ENCODE measurements at regions not wholly inside any gene's neighbourhood (a gene's known extent, or its start where the extent isn't known, plus 50 kb on each side); places are given as distances from the start of the nearest gene placed in this dataset.

DNA sequence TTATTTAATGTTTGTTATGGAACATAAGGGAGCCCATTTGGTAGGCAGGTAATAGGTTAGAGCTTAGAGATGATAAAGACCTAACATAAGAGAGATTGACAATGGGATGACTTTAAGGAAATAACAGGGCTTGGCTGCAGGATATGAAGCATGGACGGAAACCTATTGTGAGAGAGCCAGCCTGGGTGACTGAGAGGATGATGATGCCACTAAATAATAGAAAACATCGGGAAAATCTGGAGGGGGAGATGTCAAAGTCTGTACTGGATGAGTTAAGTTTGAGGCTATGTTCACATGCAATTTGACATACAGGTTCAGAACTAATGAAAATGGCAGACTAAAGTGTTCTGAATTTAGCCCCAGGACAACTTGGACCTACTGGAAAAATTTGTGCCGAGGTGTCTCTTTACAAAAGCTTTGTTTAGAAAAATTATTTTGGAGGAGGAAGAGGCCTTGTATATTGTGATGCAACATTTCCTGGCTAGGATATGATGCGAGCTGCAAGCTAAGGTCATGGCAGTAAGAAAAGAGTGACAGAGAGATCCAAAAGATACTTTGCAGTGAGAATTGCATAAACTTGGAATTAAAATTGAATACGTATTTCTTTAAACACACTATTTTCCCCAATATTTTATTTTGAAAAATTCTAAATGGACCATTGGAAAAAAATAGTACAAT lies 339.3 kb upstream of the PLET1 start:
- H3K27ac ChIP-seq (ENCODE audit: low read length): no peak overlapping the region
- H3K9ac ChIP-seq (ENCODE audit: low read depth, low read length): no peak overlapping the region
- no peak overlapping the region for H3K4me3 ChIP-seq (ENCODE audit: low read length)
- H3K36me3 ChIP-seq (ENCODE audit: insufficient read depth, low read depth, low read length): no peaks in the 10 kb centered on the region
- H3K27me3 ChIP-seq (ENCODE audit: insufficient read depth, low read length): no peaks in the 10 kb centered on the region
- H3K9me3 ChIP-seq (ENCODE audit: insufficient read depth, low read depth, low read length): no peaks in the 10 kb centered on the region
- peaks cover 18% of the 10 kb centered on the region; the same call in 1 of the 2 replicates for H3K4me1 ChIP-seq (ENCODE audit: insufficient read depth, low read length)

DNA sequence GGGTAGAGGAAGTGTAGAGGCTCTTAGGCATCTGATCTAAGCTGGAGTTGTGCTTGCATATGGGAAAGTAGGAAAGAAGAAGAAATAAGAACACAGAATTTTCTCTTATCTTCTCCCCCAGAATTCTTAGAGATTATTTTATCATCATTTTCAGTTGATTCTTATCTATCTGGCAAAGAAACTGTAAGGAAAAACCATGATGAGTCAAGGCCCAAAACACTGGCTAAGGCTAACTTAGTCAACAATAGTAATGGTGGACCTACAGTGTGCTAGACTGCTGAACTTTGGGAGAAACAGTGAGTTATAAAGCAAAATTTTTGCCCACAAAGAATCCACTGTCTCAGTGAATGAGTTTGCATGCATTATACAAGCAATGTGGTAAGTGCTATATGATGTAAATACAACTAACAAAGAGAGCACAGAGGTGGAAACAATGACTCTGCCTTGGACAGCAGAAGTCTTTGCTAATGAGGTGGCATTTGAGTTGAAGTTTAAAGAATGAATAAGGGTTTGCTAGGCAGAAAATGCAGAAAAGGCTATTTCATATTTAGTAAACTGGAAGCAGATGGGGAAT lies 344.5 kb upstream of the PLET1 start:
- no peaks in the 10 kb centered on the region for H3K4me1 ChIP-seq (ENCODE audit: insufficient read depth, low read length)
- H3K9ac ChIP-seq (ENCODE audit: low read depth, low read length): no peak overlapping the region
- no peak overlapping the region for H3K27ac ChIP-seq (ENCODE audit: low read length)

DNA sequence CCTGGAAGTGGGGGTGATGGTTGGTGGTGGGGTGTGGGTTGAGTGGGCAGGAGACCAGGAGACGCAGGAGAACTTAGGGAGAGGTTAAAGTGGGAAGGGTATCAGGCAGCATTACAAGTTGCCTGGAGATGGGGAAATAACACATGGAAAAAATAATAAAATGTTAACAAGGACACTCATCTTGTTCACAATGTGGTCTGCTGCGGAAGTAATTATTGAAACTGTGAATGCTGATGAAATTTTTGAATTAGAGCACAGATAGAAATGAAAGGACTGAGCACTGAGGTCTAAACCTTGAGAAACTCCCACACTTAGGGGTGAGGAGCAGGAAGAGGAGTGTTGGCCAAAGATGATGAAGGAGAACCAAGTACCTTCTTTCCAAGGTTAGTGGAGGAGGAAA lies 346.0 kb upstream of the PLET1 start:
- Histone ChIP-seq H3K27me3 (ENCODE audit: insufficient read depth, low read length) (no peaks in the 10 kb centered on the region), H3K27ac (ENCODE audit: low read length) (no peak overlapping the region), H3K9ac (ENCODE audit: low read depth, low read length) (no peak overlapping the region), H3K4me1 (ENCODE audit: insufficient read depth, low read length) (no peaks in the 10 kb centered on the region), H3K4me3 (ENCODE audit: low read length) (no peak overlapping the region), H3K9me3 (ENCODE audit: insufficient read depth, low read depth, low read length) (no peaks in the 10 kb centered on the region), H3K36me3 (ENCODE audit: insufficient read depth, low read depth, low read length) (no peaks in the 10 kb centered on the region)

More for the DNA sequence above, 344.5 kb upstream of the PLET1 start:
- Histone ChIP-seq H3K9me3 (ENCODE audit: insufficient read depth, low read depth, low read length) (no peaks in the 10 kb centered on the region), H3K4me3 (ENCODE audit: low read length) (no peak overlapping the region), H3K36me3 (ENCODE audit: insufficient read depth, low read depth, low read length) (no peaks in the 10 kb centered on the region), H3K27me3 (ENCODE audit: insufficient read depth, low read length) (no peaks in the 10 kb centered on the region)

DNA sequence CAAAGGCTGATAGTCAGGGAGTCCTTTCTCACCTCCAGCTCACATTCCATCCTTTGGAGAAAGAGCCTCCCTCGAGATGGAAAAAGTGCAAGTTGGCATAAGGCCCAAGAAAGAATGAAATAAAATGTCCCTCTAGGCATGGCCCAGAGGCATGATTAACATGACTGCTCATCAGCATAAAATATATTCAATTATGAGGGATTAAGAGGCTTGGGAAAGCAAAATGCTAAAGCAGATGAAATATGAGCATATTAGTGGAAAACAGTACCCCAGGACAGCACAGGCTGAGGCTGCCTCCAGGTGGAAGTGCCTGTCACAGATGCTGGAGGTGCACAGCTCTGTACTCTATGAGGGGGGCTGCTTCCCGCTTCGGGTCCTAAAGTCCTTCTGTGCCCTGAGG lies 347.8 kb upstream of the PLET1 start:
- peaks cover 8% of the 10 kb centered on the region; the same call in 1 of the 2 replicates for H3K4me1 ChIP-seq (ENCODE audit: insufficient read depth, low read length)
- H3K9me3 ChIP-seq (ENCODE audit: insufficient read depth, low read depth, low read length): no peaks in the 10 kb centered on the region
- no peaks in the 10 kb centered on the region for H3K27me3 ChIP-seq (ENCODE audit: insufficient read depth, low read length)
- no peak overlapping the region for H3K9ac ChIP-seq (ENCODE audit: low read depth, low read length)
- no peak overlapping the region for H3K27ac ChIP-seq (ENCODE audit: low read length)
- H3K36me3 ChIP-seq (ENCODE audit: insufficient read depth, low read depth, low read length): no peaks in the 10 kb centered on the region
- no peak overlapping the region for H3K4me3 ChIP-seq (ENCODE audit: low read length)

DNA sequence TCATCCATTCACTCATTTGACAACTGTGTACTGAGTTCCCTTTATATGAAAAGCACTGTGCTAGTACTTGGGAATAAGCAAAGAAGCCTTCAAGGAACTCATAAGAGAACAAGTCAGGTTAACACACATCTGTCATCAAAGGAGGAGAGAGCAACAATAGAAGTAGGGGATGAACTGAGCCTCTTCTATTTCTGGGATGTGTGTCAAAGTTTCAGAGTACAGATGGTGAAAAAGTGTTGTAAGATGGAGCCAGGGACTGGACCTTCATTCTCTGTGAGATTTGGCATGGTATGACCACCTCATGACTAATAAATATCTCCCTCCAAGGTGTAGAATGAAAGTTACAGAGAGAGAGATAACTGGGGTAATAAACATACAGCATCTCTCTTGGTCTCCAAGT lies 349.8 kb upstream of the PLET1 start:
- H3K4me1 ChIP-seq (ENCODE audit: insufficient read depth, low read length): peaks cover 8% of the 10 kb centered on the region; the same call in 1 of the 2 replicates
- no peaks in the 10 kb centered on the region for H3K36me3 ChIP-seq (ENCODE audit: insufficient read depth, low read depth, low read length)
- H3K9me3 ChIP-seq (ENCODE audit: insufficient read depth, low read depth, low read length): no peaks in the 10 kb centered on the region
- no peak overlapping the region for H3K27ac ChIP-seq (ENCODE audit: low read length)
- no peak overlapping the region for H3K4me3 ChIP-seq (ENCODE audit: low read length)
- H3K27me3 ChIP-seq (ENCODE audit: insufficient read depth, low read length): no peaks in the 10 kb centered on the region
- no peak overlapping the region for H3K9ac ChIP-seq (ENCODE audit: low read depth, low read length)

DNA sequence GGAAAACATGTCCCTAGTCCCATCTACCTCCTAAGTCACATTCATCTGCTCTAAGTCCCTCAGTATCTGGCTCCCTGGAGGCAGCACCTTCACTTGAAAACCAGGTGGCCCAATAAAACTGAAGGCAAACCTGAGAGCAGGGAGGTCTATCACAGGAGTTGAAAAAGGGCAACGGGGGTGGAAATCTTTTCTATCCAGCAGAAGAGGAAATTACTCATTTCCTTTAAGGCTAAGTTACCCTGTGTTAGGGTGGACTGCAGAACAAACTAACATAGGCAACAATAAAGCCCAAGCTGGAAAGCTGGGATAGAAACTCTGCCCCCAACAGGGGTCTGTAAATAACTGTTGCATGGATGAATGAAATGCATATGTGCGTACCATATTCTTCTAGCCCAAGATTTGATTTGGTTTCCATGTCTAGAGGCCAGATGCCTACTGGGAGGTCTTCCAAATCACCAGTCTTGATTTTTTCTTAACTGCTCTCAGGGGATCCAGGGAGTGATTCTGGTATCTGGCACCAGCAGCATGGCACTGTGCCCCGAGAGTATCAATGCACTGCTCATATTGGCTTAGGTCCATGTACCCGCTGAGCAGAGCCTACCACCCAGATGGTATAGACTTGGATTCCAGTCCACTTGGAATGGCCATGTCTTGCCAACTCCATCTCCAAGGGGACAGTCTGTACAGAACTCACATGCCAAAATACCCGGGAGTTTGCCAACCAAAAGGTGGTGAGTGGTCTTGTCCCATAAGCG lies 350.0 kb upstream of the NCAM1 start:
- Histone ChIP-seq H3K4me1 (ENCODE audit: insufficient read depth, low read length) (peaks cover 8% of the 10 kb centered on the region; the same call in 1 of the 2 replicates), H3K27me3 (ENCODE audit: insufficient read depth, low read length) (no peaks in the 10 kb centered on the region), H3K9ac (ENCODE audit: low read depth, low read length) (no peak overlapping the region), H3K27ac (ENCODE audit: low read length) (no peak overlapping the region), H3K4me3 (ENCODE audit: low read length) (no peak overlapping the region), H3K36me3 (ENCODE audit: insufficient read depth, low read depth, low read length) (no peaks in the 10 kb centered on the region), H3K9me3 (ENCODE audit: insufficient read depth, low read depth, low read length) (no peaks in the 10 kb centered on the region)

DNA sequence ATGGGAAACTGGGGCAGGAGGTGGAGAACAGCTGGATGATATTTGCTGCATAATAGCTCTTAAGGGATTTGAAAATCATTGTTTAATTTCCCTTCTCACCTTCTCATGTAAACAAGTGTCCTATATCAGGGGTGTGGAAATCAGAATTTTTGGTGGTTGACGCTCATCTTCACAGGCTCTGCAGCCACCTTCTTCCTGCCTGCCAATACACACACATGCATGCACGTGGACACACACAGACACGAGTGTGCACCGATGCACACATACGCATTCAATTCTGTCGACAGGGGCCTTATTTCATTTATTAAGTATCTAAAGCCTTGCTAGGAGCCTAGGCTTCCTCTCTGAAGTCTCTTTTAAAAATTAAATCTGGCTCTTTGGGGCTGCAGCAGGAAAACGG lies 349.4 kb upstream of the NCAM1 start:
- Histone ChIP-seq H3K9me3 (ENCODE audit: insufficient read depth, low read depth, low read length) (no peaks in the 10 kb centered on the region), H3K27me3 (ENCODE audit: insufficient read depth, low read length) (no peaks in the 10 kb centered on the region), H3K27ac (ENCODE audit: low read length) (no peak overlapping the region), H3K4me3 (ENCODE audit: low read length) (no peak overlapping the region), H3K4me1 (ENCODE audit: insufficient read depth, low read length) (peaks cover 8% of the 10 kb centered on the region; the same call in 1 of the 2 replicates), H3K9ac (ENCODE audit: low read depth, low read length) (no peak overlapping the region), H3K36me3 (ENCODE audit: insufficient read depth, low read depth, low read length) (no peaks in the 10 kb centered on the region)

DNA sequence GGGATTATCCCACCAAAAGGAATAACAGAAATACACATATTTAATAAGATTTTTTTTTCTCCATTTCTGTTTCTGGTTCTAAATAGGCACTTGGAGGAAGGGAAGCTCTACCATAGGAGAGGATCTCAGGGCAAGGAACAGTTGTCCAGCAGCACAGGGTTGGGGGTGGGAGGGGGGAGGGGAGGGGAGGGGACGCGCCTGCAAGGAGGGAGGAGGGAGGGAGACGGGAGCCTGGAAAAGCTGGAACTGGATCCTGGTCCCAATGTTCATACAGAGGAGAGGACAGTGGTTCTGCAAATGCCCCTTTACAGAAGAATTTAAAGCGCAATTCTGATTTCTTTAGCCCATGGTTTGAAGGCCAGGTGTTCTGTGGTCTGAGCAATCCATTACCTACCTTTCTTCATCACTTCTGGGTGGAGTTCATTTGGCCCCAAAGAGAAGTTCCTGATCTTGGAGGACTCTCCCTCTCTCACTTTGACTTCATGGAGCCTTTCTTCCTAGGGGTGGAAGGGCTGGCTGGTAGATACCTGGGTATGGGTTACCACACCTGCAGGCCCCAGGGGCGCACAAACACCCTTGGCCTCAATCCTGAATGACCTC lies 348.9 kb upstream of the NCAM1 start:
- Histone ChIP-seq H3K9me3 (ENCODE audit: insufficient read depth, low read depth, low read length) (no peaks in the 10 kb centered on the region), H3K4me1 (ENCODE audit: insufficient read depth, low read length) (peaks cover 8% of the 10 kb centered on the region; the same call in 1 of the 2 replicates), H3K9ac (ENCODE audit: low read depth, low read length) (no peak overlapping the region), H3K4me3 (ENCODE audit: low read length) (no peak overlapping the region), H3K27me3 (ENCODE audit: insufficient read depth, low read length) (no peaks in the 10 kb centered on the region), H3K36me3 (ENCODE audit: insufficient read depth, low read depth, low read length) (no peaks in the 10 kb centered on the region), H3K27ac (ENCODE audit: low read length) (no peak overlapping the region)

DNA sequence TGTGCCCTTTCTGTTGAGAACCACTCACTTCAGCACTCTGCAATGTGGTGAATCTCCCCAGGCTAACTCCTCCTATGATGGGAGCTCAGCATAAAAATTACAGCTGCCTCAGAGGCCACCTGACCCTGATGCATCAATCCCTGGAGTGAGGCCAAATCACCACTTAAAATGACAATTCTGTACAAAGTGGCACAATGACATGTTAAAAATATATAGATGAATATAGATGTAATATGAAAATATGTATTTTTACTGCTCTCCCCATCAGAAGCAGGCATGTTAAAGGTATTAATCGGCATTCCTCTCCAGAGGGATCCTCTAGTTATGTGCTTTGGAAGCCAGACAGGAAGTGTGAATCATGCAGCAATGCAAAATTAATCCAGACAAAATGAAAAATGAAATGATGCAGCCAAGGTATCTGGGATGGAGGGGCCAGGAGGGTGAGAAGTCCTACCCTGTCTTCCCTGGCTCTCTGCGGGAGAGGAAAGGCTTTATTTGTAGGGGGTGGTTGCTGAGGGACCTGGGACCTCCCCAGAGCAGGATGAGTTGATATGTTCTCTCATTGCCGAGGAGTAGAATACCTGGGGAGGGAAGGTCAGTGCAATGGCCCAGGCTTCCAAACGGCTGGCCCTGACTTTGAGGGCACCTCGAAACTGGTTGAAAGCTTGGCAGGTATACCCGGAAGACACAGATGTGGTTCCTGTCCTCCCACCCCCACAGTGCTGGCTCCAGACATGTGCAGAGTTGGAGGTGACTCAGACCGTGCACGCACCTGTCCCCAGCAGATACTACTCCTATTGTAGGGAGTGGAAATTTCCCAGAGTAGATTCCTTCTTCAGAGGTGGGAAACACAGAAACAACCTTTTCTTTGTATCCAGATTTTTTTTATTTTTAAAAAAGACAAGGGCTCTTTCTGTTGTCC lies 347.9 kb upstream of the NCAM1 start:
- H3K9ac ChIP-seq (ENCODE audit: low read depth, low read length): no peak overlapping the region
- no peaks in the 10 kb centered on the region for H3K9me3 ChIP-seq (ENCODE audit: insufficient read depth, low read depth, low read length)
- no peaks in the 10 kb centered on the region for H3K27me3 ChIP-seq (ENCODE audit: insufficient read depth, low read length)
- H3K4me3 ChIP-seq (ENCODE audit: low read length): no peak overlapping the region
- no peak overlapping the region for H3K27ac ChIP-seq (ENCODE audit: low read length)
- H3K36me3 ChIP-seq (ENCODE audit: insufficient read depth, low read depth, low read length): no peaks in the 10 kb centered on the region
- peaks cover 8% of the 10 kb centered on the region; the same call in 1 of the 2 replicates for H3K4me1 ChIP-seq (ENCODE audit: insufficient read depth, low read length)

DNA sequence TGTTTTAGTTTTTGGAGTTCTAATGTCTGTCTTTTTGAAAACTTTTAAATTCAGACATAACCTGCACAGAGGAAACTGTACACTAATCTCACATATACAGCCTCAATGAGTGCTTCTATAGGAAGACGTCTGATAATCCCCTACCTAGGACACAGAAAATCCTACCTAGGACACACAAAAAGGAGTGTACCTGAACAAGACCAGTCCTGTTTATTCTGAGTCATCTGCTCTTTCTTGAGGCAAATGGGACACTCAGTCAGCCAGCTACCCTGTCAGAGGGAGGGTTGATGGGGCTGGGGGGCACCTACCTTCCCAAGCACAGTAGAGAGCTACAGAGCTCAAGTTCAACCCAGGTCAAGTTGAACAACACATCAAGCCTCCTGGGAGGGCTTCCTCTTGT lies 346.6 kb upstream of the NCAM1 start:
- Histone ChIP-seq H3K4me1 (ENCODE audit: insufficient read depth, low read length) (peaks cover 8% of the 10 kb centered on the region; the same call in 1 of the 2 replicates), H3K27ac (ENCODE audit: low read length) (no peak overlapping the region), H3K4me3 (ENCODE audit: low read length) (no peak overlapping the region), H3K27me3 (ENCODE audit: insufficient read depth, low read length) (no peaks in the 10 kb centered on the region), H3K36me3 (ENCODE audit: insufficient read depth, low read depth, low read length) (no peaks in the 10 kb centered on the region), H3K9ac (ENCODE audit: low read depth, low read length) (no peak overlapping the region), H3K9me3 (ENCODE audit: insufficient read depth, low read depth, low read length) (no peaks in the 10 kb centered on the region)

DNA sequence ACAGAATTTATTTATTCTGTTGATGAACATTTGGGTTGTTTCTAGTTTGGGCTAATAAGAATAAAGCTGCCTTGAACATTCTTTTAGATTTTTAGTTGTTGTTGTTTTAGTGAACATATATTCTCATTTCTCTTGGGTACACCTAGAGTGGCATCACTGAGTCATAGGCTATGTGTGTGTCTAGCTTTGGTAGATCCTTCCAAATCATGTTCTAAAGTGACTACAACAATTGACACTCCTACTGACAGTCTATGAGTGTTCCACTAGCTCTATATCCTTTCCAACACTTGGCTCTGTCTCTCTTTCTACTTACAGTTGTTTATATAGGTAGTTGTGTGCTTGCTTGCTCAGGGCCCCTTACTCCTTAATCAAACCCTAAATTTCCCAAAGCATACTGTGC lies 346.0 kb upstream of the NCAM1 start:
- Histone ChIP-seq H3K4me3 (ENCODE audit: low read length) (no peak overlapping the region), H3K9me3 (ENCODE audit: insufficient read depth, low read depth, low read length) (no peaks in the 10 kb centered on the region), H3K27me3 (ENCODE audit: insufficient read depth, low read length) (no peaks in the 10 kb centered on the region), H3K4me1 (ENCODE audit: insufficient read depth, low read length) (peaks cover 8% of the 10 kb centered on the region; the same call in 1 of the 2 replicates), H3K36me3 (ENCODE audit: insufficient read depth, low read depth, low read length) (no peaks in the 10 kb centered on the region), H3K9ac (ENCODE audit: low read depth, low read length) (no peak overlapping the region), H3K27ac (ENCODE audit: low read length) (no peak overlapping the region)

Data from iPS-20b (cell line).